H54 (cell line): ENCODE measurements at regions not wholly inside any gene's neighbourhood (a gene's known extent, or its start where the extent isn't known, plus 50 kb on each side); places are given as distances from the start of the nearest gene placed in this dataset.
A peak's percentile ranks its signal among the peaks of the same experiment; 100 is the strongest.

Experiments used
- DNase-seq: peaks from one replicate; pipeline ENCODE4 v3.0.0; 2011; ENCODE audit warnings: low spot score, mixed read lengths; ENCODE audit not compliant: insufficient read length
- FAIRE-seq: peaks from 3 replicates; lab custom pipeline; 2011; peaks lifted over from hg19 to GRCh38; lab: Jason Lieb, UNC
- POLR2A ChIP-seq: IDR thresholded peaks from 2 replicates; pipeline ENCODE4 v1.6.1; 2011; ENCODE audit warnings: low read depth, mild to moderate bottlenecking, low read length

GRCh38 chr9:18347386-18348082 is 126.4 kb upstream of the ADAMTSL1 start:
- FAIRE-seq (no peak), DNase-seq (no peak)
- no peak for TF ChIP-seq POLR2A

GRCh38 chr9:18348083-18348475 is 125.9 kb upstream of the ADAMTSL1 start:
- FAIRE-seq (no peak), DNase-seq (no peak)
- no peak for TF ChIP-seq POLR2A

- FAIRE-seq = no peak
- TF ChIP-seq POLR2A = no peak
- no peak for DNase-seq
These were observed 124.4 kb upstream of the ADAMTSL1 start for GRCh38 chr9:18349530-18349929.

- no peak for DNase-seq
- no peak for TF ChIP-seq POLR2A
- no peak for FAIRE-seq
These were observed 123.9 kb upstream of the ADAMTSL1 start for GRCh38 chr9:18350036-18350435.

- DNase-seq (no peak), FAIRE-seq (no peak)
- TF ChIP-seq POLR2A = no peak
These were observed 122.9 kb upstream of the ADAMTSL1 start for GRCh38 chr9:18350995-18351595.

- no peak for FAIRE-seq
- DNase-seq = no peak
- TF ChIP-seq POLR2A = no peak
These were observed 121.2 kb upstream of the ADAMTSL1 start for GRCh38 chr9:18352711-18353110.

- TF ChIP-seq POLR2A = no peak
- no peak for DNase-seq
- no peak for FAIRE-seq
These were observed 120.5 kb upstream of the ADAMTSL1 start for GRCh38 chr9:18353473-18353872.

- no peak for TF ChIP-seq POLR2A
- no peak for DNase-seq
- no peak for FAIRE-seq
These were observed 116.6 kb upstream of the ADAMTSL1 start for GRCh38 chr9:18357321-18357720.

GRCh38 chr9:18358325-18358724 is 115.6 kb upstream of the ADAMTSL1 start:
- FAIRE-seq = peak; percentile 62
- DNase-seq = no peak
- TF ChIP-seq POLR2A = no peak

- no peak for TF ChIP-seq POLR2A
- FAIRE-seq = peak; percentile 81
- DNase-seq = no peak
These were observed 114.6 kb upstream of the ADAMTSL1 start for GRCh38 chr9:18359335-18359734.

- no peak for TF ChIP-seq POLR2A
- FAIRE-seq (no peak), DNase-seq (no peak)
These were observed 113.9 kb upstream of the ADAMTSL1 start for GRCh38 chr9:18360005-18360404.

- DNase-seq = no peak
- no peak for TF ChIP-seq POLR2A
- no peak for FAIRE-seq
These were observed 112.3 kb upstream of the ADAMTSL1 start for GRCh38 chr9:18361646-18362045.

GRCh38 chr9:18362166-18362565 is 111.8 kb upstream of the ADAMTSL1 start:
- DNase-seq (no peak), FAIRE-seq (no peak)
- no peak for TF ChIP-seq POLR2A

GRCh38 chr9:18362901-18363685 is 110.9 kb upstream of the ADAMTSL1 start:
- FAIRE-seq = peak; percentile 45
- TF ChIP-seq POLR2A = no peak
- no peak for DNase-seq
